ENCODE measurements at regions not wholly inside any gene's neighbourhood (a gene's known extent, or its start where the extent isn't known, plus 50 kb on each side); places are given as distances from the start of the nearest gene placed in this dataset.
"Not testable (repeated sequence)": the region's sequence is repeated elsewhere in the genome, so short reads cannot be mapped to it uniquely, and the experiment has no call there.

DNA sequence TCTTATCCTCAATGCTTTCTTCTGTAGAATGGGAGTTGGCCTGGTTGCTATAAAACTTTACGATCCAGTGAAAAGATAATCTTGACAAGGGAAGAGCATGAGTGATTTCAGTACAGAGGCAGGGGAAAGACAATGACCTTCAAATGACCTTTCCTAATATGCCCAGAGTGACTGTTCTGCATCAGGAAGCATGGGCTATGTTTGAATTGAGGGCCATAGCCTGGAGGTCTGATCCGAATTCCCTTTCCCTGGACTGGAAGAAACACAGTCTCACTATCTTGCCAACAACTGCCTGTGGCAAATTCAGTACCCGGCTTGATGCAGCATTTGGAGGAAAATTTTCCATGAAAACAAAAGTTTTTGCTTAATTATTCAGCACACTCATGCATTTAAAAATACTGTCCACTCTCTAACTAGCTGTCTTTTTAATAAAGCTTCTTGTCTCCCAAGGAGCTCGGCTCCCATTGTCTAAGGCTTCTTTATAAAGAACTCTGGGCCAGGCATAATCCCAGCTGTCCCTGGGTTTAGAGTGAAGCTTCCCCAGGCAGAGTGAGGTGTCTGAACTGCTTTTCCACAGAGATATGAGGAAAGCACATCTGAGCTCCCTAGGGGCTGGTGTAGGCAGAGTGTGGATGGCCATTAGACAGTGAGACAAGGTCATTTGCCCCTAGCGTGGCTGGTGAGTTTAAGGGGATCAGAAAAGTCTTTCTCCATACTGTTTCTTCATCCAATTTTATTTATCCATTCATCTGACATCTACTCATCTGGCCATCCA is 132.7 kb upstream of the CADM1 start:
- DNase-seq (ENCODE audit: low read depth, low spot score): no peak
- H3K27ac ChIP-seq: no peak overlapping the region

DNA sequence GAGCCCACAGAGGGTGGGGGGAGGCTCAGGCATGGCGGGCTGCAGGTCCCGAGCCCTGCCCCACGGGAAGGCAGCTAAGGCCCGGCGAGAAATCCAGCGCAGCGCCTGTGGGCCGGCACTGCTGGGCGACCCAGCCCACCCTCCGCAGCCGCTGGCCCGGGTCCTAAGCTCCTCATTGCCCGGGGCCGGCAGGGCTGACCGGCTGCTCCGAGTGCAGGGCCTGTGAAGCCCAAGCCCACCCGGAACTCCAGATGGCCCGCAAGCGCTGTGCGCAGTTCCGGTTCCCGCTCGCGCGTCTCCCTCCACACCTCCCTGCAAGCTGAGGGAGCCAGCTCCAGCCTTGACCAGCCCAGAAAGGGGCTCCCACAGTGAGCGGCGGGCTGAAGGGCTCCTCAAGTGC is 129.8 kb upstream of the CADM1 start:
- H3K27ac ChIP-seq; DNase-seq (ENCODE audit: low read depth, low spot score): not testable (repeated sequence)

DNA sequence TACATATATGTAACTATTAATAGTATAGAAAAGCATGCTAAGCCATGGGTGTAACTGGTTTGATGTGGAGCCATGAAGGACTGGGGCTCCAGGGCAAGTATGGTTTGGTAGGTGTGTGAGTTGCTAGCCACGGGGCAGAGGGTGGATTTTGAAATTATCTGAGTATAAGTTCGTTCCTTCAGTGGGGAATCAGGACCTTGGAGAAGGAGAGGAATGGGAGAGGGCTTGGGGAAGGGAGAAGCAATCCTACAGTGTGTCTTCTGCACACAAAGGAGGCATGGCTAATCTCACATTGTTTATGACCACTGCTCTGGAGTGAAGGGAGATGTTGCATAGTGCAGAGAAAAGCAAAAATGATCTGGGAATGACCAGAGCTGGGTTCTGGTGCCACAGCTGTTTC is 127.8 kb upstream of the CADM1 start:
- DNase-seq (ENCODE audit: low read depth, low spot score): no peak
- no peak overlapping the region for H3K27ac ChIP-seq

DNA sequence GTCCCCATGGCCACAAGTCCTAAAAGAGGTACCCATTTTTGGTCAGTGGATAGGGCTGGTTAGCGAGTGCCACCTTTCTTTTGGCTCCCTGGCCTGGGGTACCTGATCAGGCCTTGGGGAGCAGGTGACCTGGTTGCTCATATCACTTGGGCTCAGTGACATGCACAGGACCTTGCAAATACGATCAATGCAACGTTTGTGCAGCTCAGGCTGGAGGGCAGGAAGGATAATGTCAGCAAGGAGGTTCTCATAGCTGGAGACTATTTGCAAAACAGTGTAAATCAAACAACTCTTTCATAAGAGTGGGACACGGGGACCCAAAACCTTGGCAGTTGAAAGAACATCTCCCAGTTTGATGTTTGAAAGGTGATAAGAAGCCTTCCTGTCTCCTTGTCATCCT is 127.4 kb upstream of the CADM1 start:
- no peak for DNase-seq (ENCODE audit: low read depth, low spot score)
- no peak overlapping the region for H3K27ac ChIP-seq

DNA sequence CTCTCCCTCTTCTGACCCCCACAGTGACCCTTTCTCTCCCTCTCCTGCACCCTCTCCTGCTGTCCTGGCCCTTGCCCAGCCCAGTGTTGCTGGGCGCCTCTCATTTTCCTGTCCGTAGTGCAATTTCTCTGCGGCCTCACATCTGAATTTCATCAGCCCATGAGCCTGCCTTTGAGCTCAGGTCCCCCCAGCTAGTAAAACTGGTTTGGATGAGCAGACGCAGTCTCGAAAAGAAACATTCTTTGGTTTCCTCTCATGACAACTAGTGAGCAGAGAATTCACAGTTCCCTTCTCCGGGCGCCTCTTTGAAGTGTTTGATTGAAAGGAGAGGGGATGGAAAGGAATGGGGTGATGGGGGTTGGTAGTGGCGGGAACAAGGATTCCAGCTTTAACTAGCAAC is 126.0 kb upstream of the CADM1 start:
- no peak overlapping the region for H3K27ac ChIP-seq
- DNase-seq (ENCODE audit: low read depth, low spot score): no peak

DNA sequence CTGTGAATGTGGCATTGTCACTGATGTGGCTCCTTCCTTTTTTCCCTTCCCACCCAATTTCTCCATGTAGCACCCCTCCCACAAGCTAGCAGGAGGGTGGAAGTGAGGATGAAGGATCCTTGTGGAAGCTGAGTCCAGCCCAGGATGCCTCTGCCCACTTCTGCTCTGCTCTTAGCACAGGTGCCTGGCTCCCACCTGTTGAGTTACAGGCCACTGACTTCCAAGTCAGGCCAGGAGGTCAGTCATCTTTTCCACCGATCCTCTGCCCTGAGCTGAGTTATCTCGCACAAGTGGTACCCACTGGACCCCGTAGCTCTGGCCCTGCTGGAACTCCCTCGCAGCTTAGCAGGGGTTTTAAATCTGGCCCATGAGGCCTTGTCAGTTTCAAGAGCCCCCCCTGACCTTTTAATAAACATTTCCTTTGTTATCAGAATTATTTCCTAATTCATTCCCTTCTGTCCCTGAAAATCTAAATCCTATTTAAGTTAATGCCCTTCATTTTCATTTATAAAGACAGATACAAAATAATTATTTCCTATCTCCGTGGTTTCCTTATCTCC is 125.3 kb upstream of the CADM1 start:
- DNase-seq (ENCODE audit: low read depth, low spot score): no peak
- H3K27ac ChIP-seq: no peak overlapping the region

DNA sequence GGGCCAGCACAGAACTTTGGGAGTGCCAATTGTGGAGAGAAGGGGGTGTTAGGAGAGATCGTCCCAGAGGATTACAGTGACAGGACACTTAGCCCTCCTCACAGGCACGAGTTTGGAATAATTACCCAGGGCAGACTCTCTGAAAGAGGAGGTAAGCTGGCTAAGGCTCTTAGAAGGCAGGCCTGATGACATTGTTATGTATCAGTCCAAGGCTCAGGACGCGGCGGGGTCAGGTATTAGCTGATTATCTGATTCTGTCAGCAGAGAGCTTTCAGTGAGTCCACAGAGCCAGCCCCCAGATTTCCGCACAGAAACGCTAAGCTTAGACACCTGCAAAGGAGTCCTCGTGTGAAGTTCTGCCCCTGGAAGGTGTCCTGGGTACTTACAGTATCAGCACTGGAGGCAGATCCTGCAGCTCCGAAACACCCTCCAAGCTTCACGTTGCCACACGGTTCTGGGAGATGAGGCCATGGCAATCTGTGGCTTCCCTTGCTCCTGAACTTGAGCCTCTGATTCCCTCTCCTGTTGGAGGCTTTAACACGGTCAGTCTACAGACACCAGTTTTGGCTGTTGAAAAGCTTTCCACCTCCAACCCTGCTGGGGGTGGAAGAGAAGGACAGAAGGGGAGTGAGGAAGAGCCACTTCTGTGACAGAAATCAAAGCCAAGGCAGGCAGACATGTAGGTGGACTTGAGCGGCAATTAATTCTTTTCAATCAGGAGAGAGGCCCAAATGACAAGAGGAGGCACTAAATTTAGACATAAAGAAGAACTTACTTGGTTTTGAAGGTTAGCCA is 123.6 kb upstream of the CADM1 start:
- H3K27ac ChIP-seq: no peak overlapping the region
- no peak for DNase-seq (ENCODE audit: low read depth, low spot score)

DNA sequence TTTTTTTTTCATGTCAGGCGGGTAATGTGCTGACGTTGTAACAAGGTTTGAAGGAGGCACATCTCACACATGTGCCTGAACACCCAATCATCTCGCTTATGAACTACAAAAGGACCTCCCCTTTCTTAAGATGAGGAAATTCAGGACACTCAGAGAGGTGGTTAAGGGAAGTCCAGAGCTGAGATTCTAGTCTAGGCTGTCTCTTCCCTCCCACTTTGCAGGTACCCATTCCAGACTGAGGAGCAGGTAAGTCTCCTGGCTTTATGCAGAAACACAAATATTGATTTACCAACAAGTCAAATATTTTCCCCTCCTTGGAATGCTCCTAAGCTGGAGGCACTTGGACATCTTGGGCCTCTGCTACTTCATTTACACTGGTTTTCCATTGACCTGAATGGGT is 122.9 kb upstream of the CADM1 start:
- H3K27ac ChIP-seq: no peak overlapping the region
- DNase-seq (ENCODE audit: low read depth, low spot score): no peak

DNA sequence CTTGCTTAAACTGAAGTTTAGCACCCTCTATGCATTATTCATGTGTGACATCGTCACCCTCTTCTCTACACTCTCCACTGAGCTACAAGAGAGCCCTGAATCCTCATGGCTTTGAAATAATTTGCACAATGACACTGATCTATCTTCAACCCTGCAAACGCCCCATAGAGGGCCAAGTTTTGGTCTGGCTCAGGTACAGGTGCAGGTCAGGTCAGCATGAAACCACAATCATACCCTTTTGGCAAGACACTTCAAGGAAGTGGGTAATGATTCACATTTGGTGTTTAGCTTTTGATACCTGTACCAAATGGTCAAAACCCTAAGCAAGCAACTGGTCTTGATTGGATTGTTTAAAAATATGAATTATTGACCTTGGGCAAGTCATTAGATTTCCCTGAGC is 122.2 kb upstream of the CADM1 start:
- DNase-seq (ENCODE audit: low read depth, low spot score): no peak
- H3K27ac ChIP-seq: no peak overlapping the region

DNA sequence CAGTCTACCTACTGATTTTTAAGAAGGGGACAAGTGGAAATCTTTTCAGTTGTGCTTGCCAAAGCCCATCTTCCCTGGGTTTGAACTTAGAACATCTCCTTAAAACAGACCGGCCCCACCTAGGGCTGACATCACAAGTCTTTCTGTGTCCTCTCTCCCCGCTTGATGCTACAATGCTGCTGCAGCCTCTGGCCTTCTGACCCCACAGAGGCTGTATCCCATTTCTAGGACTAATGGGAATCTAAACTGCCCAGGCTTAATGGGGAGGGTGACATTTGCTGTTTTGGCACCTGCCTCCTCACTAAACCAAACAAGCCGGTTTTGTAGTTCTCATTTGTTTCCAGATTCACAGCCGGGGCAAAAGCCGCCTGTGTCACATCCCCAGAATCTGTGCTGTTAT is 121.3 kb upstream of the CADM1 start:
- DNase-seq (ENCODE audit: low read depth, low spot score): no peak
- H3K27ac ChIP-seq: no peak overlapping the region

DNA sequence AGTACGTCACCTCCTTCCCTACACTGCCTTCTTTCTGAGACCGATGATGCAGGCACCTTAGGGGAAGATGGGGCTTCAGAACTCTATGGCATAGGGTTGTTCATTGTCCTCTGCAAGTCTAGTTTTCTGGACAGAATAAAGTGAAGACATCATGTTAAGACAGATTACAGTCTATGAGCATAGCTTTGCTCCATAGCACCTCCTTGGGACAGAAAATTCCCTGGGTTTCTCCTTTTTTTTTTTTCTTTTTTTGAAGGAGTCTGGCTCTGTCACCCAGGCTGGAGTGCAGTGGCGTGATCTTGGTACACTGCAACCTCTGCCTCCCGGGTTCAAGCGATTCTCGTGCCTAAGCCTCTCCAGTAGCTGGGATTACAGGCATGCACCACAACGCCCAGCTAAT is 119.8 kb upstream of the CADM1 start:
- no peak for DNase-seq (ENCODE audit: low read depth, low spot score)
- H3K27ac ChIP-seq: no peak overlapping the region

DNA sequence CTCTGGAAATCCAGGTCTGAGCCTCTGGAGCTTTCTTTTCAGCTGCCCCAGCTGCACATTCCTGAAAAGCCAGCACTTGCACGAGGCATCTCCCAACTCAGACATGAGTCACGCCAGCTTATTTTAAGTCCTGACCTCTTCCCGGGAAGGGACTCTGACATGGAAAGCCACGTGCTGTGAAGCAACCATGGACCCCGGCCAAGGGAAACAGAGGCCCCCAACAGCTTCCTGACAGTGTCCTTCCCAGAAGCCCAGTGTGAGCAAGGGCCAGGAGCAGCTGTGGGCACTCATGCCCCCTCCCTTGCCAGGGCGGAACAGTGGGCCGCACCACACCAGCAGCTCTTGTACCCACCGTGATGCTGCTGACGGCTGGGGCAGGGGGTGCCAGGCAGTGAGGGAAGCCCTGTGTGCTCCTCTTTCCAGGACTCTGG is 118.8 kb upstream of the CADM1 start:
- H3K27ac ChIP-seq: peak overlapping the region; percentile 54
- DNase-seq (ENCODE audit: low read depth, low spot score): peak; percentile 33

DNA sequence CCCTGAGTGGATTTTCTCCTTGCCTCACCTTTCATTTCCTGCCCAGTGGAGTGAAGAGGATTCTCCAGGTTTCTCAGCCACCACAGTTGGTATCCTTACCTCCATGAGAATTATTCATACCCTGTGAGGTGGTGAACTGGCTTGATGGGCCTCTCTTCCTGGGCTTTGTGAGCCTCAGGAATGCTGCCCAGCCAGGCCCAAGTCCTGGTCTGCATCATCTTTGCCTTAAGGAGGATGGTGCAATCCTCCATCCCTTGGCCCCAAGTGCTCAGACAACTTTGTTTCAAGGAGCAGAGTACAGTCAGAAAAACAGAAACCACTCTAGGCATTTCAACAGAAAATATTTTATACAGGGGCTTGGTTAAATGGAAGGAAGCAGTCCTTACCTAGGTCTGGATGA is 114.2 kb upstream of the CADM1 start:
- peak; percentile 22 for DNase-seq (ENCODE audit: low read depth, low spot score)
- H3K27ac ChIP-seq: peak overlapping the region; percentile 61

DNA sequence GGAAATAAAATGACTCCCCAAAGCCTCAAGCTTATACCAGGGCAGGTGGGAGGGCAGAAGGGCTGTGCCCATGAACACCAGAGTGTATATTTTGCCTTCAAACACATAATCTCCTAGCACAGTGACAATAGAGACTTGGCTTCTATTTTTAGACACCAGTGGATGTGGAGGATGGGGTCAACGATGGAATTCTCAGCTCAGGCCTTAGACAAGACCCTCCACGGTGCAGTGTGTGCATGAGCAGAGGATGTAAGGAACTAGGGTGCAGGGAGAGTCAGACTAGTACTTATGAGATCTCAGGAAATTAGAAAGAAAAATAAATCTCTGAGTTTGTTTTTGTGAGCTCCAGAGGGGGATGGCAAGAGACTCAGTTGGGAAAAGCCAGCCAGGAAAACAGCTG is 113.6 kb upstream of the CADM1 start:
- H3K27ac ChIP-seq: peak overlapping the region; percentile 61
- no peak for DNase-seq (ENCODE audit: low read depth, low spot score)

DNA sequence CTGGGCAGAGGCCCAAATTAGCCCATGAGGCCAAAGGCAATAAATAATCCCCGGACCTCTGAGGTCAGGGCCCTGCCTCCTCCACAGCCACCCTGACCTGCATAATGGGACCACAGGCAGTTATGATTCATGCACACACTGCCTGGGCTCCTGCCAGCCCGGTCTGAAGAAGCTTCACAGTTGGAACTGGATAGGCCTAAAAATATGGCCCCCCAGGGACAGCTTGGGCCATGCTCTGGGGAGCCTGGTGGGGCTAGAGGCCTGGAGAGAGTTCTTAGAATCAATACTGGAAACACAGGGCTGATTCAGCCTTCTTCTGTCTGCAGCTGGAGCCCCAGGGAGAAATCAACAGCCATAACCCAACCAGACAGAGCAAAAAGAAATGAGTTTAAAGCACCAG is 112.8 kb upstream of the CADM1 start:
- no peak overlapping the region for H3K27ac ChIP-seq
- no peak for DNase-seq (ENCODE audit: low read depth, low spot score)

DNA sequence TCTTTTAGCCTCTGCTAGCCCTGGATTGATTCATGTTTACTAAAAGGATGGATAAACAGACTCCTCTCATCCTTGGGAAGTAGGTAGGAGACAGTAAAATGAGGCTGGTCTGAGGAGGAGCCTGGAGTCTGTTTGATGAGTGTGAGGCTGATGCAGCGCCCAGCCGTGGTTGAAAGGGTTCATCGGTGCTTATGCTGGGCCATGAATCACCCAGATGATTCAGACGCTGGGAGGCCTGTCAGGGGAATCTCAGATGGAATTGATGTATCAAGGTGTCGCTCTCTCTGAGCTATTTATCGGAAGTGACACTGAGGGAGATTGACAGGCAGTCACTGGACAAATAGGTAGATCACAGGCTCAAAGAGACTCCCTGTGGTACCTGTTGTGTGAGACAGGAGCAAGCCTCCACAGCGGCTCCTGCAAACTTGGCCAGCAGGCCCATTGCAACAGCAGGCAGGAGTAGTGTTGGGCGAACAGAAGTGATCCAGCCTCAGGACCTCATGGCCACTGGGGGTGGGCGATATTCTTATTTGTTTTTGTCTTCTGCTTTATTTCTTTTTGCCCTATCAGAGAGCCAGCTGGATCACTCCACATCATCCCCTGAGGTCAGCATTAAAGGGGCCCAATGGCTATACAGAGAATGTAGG is 109.9 kb upstream of the CADM1 start:
- DNase-seq (ENCODE audit: low read depth, low spot score): peak; percentile 49
- no peak overlapping the region for H3K27ac ChIP-seq

DNA sequence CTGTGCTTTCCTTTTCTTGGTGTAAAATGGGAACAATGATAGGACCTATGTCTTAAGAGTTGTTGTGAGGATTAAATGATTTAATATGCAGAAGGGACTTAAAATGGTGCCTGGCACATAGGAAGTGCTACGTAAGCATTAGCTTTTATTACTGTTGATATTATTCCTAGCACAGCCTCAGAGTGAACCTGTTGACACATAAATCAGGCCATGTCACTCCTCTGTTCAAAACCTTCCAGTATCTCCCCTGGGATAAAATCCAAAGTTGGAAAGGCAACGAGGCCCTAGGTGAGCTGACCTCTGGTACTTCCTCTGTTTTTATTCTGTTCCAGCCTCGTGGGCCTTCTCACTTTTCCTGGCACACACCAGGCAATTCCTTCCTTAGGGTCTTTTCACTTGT is 108.8 kb upstream of the CADM1 start:
- DNase-seq (ENCODE audit: low read depth, low spot score): no peak
- no peak overlapping the region for H3K27ac ChIP-seq

DNA sequence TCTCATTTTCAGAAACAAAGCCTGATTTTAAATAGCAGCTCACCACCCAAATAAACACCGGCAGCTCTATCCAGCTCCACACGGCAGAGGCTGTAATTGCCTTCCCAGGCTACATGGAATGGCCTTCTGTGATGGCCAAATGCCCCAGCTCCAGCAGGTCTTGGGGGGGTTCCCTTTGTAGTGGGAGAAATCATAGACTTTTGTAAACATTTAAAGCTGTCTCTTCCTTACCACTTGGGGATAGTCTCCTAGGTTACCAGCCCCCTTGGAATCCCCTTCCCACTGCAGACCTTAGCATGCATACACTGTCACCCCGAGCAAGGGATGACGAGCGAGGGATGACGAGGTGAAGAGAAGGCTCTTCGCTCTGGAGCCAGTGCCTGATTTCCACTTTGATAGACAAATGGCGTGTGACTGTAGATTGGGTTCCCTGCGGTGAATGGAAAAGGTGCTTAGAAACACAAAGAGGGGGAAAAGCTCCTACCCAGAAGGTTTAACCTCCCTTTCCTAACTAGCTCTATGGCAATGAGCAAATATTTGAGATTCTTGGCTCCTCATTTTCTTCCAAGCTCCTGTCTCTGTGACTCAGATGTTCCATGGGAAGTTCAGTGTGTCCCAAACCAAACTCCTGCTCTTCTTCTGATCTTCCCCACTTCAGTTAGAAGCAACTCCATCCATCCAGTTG is 108.0 kb upstream of the CADM1 start:
- H3K27ac ChIP-seq: no peak overlapping the region
- DNase-seq (ENCODE audit: low read depth, low spot score): no peak

DNA sequence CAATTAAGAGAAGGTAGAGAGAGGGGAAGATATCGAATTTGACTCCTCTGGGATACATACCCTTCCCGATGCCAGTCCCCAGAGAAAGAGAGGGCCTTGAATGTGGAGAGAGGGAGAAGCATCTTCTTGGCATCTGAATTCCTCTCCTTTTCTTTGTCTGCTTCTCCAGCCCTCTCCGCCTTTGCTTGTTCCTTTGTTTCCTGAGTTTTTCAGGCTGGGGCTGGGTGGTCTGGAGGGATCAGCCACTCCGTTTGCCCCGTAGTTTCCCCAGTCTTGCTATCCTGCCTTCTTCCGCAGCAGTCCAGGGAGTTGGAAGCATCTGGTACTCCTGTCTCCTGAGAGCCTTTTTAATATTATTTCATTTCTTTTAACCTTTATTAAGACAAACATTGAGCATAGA is 107.1 kb upstream of the CADM1 start:
- DNase-seq (ENCODE audit: low read depth, low spot score): no peak
- no peak overlapping the region for H3K27ac ChIP-seq

DNA sequence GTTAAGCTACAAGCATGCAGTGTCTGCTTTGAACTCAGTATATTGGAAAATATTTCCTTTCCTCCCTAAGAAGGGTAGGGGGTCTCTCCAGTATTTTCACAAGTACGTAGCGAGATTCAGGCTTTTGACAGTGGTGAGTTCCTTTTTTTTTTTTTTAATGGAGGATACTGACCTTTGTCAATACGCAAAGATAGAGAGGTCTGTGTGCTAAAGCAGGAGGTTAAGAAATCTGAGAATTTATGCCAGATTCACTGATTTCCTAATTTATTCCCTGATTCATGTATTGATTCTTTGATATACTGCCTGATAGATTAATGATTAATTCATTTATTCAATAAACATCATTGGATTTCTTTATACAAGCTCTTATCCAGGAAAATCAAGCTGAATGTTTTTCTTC is 106.7 kb upstream of the CADM1 start:
- no peak for DNase-seq (ENCODE audit: low read depth, low spot score)
- no peak overlapping the region for H3K27ac ChIP-seq
